ENCODE measurements at regions not wholly inside any gene's neighbourhood (a gene's known extent, or its start where the extent isn't known, plus 50 kb on each side); places are given as distances from the start of the nearest gene placed in this dataset.

GRCh38 chr20:50278684-50279531 lies 88.3 kb downstream of the CEBPB start:
- dilution Hi-C loops (cut with MboI; ENCODE audit: extremely low pct_ligation_motif_present, low sequenced_read_pairs): no loop called here
- Histone ChIP-seq H3K4me2 (ENCODE audit: insufficient read depth, low read length) (no peak overlapping the region), H3K4me3 (replicated peaks in 1 of 3; ENCODE audit: insufficient read depth in 1 of 3, low read depth in 1 of 3, low read length in 3 of 3) (no peak overlapping the region), H3K4me1 (ENCODE audit: control insufficient read depth, extremely low read depth, insufficient read depth, low read length) (peaks cover under 1% of the 10 kb centered on the region), H2AFZ (ENCODE audit: low read depth, low read length) (no peak overlapping the region), H3K9me1 (replicated peaks; ENCODE audit: control insufficient read depth, extremely low read depth, insufficient read depth, low read length) (no peaks in the 10 kb centered on the region), H3K36me3 (ENCODE audit: control insufficient read depth in 2 of 2, extremely low read depth in 1 of 2, insufficient read depth in 2 of 2, low read length in 2 of 2) (no peaks in the 10 kb centered on the region), H3K27ac (ENCODE audit: insufficient read depth, low read depth, low read length) (no peak overlapping the region), H3K9me3 (replicated peaks; ENCODE audit: control insufficient read depth, insufficient read depth, low read length) (no peaks in the 10 kb centered on the region), H3K79me2 (ENCODE audit: control insufficient read depth, insufficient read depth, low read length) (no peaks in the 10 kb centered on the region), H3K27me3 (ENCODE audit: control insufficient read depth in 2 of 2, insufficient read depth in 2 of 2, low read length in 2 of 2) (no peaks in the 10 kb centered on the region), H4K20me1 (replicated peaks; ENCODE audit: control insufficient read depth, extremely low read depth, insufficient read depth, low read length) (no peaks in the 10 kb centered on the region), H3K9ac (replicated peaks; ENCODE audit: extremely low read depth, insufficient read depth, low read length) (no peak overlapping the region)
- no TSS peak for BruUV-seq (replicated peaks)
- TF ChIP-seq POLR2A (IDR thresholded peaks at IDR 0.05; ENCODE audit: low read depth, low read length) (no peak), GATA2 (IDR thresholded peaks at IDR 0.05; ENCODE audit: insufficient read depth, insufficient read length, low read depth, low read length) (no peak), FOS (IDR thresholded peaks at IDR 0.05; ENCODE audit: borderline replicate concordance, insufficient read depth, low read length) (no peak), MYC (IDR thresholded peaks at IDR 0.05; ENCODE audit: low read depth, low read length) (no peak), EZH2 (IDR thresholded peaks at IDR 0.05; ENCODE audit: borderline replicate concordance, low read depth, low read length, severe bottlenecking) (no peak), MAX (IDR thresholded peaks at IDR 0.05; ENCODE audit: insufficient read depth, insufficient read length) (no peak), JUN (IDR thresholded peaks at IDR 0.05; ENCODE audit: borderline replicate concordance, insufficient read depth, insufficient read length, low read depth) (no peak), POLR2AphosphoS5 (IDR thresholded peaks at IDR 0.05; ENCODE audit: insufficient read depth, low read depth, low read length) (no peak), CTCF (IDR thresholded peaks at IDR 0.05; ENCODE audit: extremely low read depth in 1 of 2, insufficient read depth in 1 of 2, low read depth in 1 of 2, low read length in 2 of 2) (no peak)
- POLR2A ChIA-PET: no interaction called here
- CTCF ChIA-PET: no interaction called here
- FAIRE-seq (no peak), DNase-seq (ENCODE audit: low read depth, low spot score) (no peak)
- intact Hi-C loops (cut with micrococcal nuclease): no loop called here

All from endothelial cell of umbilical vein (primary cell).